ENCODE measurements at regions not wholly inside any gene's neighbourhood (a gene's known extent, or its start where the extent isn't known, plus 50 kb on each side); places are given as distances from the start of the nearest gene placed in this dataset.

DNA sequence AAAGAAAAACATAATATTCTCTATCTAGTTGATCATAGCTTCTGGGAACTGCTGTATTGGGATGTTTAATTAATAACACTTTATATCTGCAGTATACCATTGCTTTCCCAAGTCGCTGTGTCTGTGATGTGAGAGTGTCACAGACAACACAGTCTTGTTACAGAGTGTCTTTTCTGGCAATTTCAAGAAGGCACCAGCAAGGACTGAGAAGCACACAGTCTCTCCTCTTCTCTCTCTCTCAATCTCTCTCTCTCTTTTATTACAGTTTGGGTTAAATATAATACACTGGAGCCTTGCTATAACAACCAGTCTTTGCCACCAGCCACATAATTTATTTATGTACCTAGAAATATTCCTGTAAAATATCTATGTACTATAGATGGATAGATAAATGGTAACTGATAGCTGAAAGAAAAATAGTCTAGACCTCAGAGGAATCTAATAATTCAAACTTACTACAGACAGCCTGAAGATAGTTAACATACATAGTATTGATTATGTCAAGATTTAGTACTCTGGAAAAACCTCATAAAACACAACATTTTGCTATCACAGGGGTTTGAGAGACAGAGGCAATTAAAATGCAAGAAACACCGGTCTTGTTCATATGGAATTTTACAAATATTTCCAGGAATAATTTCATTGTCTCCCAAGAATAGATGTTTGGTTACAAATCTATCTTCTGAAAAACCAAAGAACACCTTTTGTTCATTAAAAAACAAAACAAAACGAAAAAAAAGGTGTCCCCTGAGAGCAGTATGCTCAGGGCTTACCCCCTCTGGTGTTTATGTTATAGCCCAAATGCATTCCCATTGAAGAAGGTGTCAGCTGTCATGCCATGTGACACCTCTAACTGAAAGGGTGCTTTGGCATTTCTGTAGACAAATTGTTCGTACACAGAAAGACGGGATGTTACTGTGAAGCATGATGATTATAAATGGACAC, 507.8 kb downstream of the TBC1D4 start:
- DNase-seq (ENCODE audit: low read depth in 2 of 2, low spot score in 1 of 2): no peak

DNA sequence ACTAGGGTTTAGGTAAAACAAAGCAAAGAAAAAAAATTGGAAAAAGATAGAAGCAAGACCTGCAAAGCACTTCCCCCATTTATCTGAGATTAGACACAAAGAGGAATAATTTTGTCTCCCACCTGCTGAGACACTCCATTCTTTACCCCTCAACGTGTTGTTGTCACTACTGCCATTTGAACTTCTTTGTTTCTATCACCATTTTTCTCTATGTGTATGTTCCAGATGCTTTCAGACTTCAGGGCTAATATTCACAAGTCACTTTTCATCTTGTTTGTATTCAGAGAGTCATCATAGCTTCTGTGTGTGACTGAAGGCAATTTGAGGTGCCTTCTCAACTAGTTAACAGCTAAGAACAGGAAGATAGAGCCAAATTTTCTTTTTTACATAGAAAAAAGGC, 512.5 kb downstream of the TBC1D4 start:
- no peak for DNase-seq (ENCODE audit: low read depth in 2 of 2, low spot score in 1 of 2)

DNA sequence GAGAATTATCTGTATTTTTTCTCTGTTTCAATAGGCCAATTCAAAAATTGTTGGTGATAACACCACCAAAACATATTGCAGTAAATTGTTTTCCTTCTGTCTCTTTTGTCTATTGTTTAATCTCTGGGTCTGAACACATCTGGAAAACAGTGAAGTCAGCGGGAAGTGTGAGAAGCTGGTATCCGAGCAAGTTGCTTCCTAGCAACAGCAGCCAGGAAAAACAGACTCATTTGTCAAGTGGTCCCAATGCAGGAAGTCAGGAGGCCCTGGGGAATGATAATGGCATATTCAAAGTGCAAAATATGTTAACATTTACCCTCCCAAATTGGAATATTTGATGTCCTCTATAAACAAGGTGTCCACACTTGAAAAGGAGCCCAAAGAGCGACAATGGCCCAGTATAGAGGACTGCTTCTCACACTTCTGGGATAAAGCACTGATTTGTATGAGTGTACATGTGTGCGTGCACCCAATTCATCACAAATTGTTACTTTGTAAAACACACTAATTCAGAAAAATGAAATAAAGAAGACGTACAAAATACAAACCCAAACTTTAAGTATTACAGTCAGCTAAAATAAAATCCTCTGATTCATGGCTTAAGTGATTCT, 515.0 kb downstream of the TBC1D4 start:
- no peak for DNase-seq (ENCODE audit: low read depth in 2 of 2, low spot score in 1 of 2)

DNA sequence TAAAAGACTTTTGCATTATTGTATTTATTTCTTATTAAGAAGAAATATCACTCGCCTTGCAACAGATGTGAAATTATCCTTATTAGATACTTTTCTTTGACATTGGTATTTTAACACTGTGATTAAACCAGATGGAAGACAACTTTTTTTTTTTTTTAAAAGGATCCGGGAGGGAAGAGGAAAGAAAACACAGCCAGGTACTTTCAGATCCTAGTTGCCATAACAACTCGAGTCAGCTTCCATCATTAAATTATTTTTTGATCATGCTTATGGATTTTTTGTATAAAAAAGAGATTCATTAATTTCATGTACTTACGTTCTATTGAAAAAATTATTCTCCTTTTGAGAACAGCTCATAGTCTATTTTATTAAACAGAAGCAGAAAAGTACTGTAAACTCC, 515.7 kb downstream of the TBC1D4 start:
- no peak for DNase-seq (ENCODE audit: low read depth in 2 of 2, low spot score in 1 of 2)

DNA sequence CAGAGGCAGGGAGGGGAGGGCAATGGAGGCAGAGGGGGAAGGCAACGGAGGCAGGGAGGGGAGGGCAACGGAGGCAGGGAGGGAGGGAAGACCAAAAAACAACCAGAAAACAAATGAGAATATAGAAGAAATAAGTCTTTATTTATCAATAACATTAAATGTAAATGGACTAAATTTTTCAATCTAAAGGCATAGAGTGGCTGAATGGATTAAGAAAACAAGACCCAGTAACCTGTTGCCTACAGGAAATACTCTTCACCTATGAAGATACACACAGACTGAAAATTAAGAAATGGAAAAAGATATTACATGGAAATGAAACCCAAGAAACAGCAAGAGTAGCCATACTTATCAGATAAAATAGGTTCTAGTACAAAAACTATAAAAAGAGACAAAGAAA, 536.3 kb downstream of the TBC1D4 start:
- DNase-seq (ENCODE audit: low read depth in 2 of 2, low spot score in 1 of 2): no peak

DNA sequence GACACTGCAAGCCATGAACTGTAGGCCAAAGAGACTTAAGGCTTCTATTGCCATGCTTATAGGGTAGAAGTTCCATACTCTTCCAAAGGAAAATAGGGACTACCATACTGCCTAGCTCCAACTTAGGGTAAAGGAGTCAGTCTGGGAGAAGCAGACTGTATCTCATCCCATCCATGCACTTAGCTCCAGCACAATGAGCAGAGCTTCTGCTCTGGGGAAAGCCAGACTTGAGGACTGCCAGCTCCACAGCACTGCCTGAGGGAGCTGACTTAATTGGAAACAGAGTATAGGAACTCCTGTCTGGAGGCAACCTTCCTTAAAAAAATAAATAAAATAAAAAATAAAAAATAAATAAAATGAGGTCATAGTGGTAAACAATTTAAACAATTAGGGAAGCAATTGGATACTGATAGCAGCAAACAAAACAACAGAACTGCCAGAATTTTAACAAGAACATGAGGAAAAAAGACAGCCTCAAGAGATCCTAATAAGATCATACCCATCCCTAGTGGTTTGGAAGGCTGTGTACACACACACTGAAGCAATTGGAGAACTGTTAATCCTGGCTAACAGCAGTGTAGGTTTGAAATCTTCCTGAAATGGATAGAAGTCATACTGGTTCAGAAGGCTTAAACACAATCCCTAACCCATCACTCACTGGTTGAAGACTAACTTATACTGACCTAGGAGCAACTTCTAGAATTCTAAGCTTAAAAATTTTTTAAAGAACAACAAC, 550.1 kb downstream of the TBC1D4 start:
- no peak for DNase-seq (ENCODE audit: low read depth in 2 of 2, low spot score in 1 of 2)

DNA sequence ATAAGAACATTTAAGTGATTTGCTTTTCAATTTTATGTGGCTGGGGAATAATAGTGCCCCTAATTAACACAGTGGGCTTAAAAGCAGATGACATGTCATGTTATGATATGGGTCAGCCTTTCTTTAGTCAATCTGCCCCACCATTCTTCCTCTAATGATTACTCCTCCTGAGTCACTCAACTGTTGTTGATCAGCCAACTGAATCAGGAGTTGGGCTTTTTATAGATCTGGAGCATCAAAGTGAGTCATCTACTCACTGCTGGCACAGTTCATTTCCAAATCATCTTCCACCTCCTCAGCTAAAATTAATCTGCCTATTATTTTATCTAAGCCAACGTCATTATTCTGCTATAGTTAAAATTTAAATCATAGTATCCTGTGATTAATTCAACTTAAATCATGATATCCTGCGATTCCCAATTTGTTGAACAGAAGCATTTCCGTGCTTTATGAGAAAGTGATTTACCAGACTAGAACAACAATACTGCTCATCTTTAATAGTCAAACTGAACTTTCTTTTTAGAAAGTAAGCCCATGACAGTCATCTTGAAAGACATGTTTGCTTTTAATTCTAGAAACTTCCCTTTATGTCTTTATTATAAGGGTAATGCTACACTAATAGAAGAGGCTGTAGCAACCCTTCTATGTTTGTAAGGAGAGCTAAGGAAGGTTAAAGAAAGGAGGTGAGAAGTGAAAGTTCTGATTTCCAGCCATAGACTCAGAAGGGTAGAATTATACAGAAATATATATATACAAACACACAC, 551.4 kb downstream of the TBC1D4 start:
- DNase-seq (ENCODE audit: low read depth in 2 of 2, low spot score in 1 of 2): no peak

DNA sequence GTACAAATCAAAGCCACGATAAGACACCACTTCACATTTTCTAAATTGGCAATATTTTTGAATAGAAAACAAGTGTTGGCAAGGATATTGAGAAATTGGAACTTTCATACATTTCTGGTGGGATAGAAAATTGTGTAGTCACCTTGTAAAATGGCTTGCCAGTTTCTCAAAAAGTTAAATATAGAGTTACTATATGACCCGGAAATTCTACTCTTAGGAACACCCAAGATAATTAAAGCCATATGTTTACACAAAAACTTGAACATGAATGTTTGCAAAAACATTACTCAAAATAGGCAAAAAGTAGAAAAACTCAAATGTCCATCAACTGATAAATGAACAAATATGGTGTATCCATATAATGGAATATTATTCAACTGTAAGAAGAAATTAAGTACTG, 552.5 kb downstream of the TBC1D4 start:
- no peak for DNase-seq (ENCODE audit: low read depth in 2 of 2, low spot score in 1 of 2)

DNA sequence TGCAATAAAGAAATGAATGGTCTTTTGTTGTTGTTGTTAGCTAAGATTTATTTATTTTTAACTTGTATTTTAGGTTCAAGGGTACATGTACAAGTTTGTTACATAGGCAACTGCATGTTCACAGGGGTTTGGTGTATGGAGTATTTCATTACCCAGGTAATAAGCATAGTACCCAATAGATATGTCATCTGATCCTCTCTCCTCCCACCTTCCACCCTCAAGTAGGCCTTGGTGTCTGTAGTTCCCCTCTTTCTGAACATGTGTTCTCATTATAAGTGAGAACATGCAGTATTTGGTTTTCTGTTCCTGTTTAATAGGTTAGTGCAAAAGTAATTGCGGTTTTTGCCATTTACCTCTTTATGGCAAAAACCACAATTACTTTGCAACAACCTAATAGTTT, 554.1 kb downstream of the TBC1D4 start:
- no peak for DNase-seq (ENCODE audit: low read depth in 2 of 2, low spot score in 1 of 2)

DNA sequence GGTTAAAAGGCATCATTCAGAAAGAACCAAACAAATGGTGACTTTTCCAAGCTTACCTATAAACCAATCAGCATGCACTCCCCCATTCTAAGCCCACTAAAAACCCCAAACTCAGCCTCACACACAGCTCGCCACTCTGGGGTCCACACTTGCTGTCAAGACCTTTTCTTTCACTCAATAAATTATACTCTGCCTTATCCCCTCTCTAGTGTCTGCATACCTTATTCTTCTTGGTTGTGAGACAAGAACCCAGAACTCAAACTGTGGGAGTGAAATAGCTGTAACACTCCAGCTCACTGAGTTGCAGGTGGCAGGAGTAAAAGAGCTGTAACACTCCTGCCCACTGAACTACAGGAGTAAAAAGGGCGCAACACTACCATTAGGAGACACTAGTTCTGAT, 559.0 kb downstream of the TBC1D4 start:
- no peak for DNase-seq (ENCODE audit: low read depth in 2 of 2, low spot score in 1 of 2)

DNA sequence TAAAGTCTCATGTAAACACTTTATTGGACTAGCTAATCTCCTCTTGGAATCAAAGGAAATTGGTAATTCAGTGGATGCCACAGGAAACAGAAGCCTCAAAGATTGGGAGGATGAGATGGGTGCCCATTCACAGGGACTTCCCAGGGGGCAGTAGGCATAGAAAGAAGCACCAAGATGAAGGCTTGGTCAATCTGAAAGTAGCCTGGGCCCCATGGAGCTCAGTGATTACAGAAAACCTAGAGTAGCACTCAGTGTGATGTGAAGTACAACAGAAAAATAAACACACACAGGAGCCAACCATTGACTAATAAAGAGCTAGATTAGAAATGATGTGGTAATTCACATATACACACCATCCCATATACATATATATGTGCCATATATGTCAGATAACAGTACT, 560.6 kb downstream of the TBC1D4 start:
- no peak for DNase-seq (ENCODE audit: low read depth in 2 of 2, low spot score in 1 of 2)

DNA sequence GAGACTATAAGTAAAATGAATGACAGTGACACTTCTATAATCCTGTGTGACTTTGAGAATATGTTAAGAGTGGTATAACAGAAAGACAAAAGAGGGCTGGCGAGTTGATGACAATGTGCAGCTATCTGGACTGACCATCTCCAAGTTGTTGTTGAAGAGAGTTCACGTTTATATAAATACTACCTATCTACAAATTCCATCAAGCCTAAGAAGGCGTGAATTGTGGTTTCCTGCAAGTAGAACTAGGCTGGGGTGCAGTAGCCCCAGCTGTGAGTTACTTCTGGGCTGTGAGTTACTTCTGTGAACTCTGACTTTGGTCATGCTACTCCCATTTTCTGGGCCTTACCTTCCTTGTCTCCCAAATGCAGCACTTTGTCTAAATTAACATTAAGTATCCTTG, 561.0 kb downstream of the TBC1D4 start:
- DNase-seq (ENCODE audit: low read depth in 2 of 2, low spot score in 1 of 2): no peak

DNA sequence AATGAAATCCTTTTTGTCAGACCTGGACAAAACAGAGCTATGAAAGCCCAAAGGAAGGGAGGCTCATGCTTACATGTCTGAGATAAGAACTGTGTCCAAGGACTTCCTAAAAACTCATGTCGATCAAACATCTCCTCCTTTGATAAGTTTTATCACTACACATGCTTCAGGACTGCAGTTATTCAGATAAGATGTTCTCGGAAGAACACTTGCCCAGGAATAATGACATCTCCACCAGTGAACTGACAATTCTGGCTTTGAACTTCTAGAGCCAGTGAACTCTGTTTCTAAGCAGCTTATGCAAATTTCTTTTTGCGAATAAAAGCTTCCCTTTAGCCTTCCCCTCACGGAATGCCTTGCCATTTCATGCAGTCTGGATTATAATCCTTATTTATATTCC, 561.6 kb downstream of the TBC1D4 start:
- DNase-seq (ENCODE audit: low read depth in 2 of 2, low spot score in 1 of 2): no peak

DNA sequence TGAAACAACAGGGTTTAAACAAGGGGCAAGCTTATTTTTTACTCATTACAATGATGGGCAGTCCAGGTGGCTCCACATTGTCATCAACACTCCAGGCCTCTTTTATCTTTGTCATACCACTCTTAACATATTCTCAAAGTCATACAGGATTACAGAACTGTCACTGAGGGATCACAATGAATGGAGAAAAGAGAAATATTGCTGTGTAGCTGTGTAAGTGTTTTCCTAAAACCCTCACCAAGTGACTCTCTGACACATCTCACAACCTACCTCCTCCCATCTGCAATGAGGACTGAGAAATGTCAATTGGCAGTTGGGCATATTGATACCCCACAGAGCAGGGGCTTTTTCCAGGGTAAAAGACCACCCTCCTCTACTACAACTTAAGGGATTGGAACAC, 562.1 kb downstream of the TBC1D4 start:
- DNase-seq (ENCODE audit: low read depth in 2 of 2, low spot score in 1 of 2): no peak

DNA sequence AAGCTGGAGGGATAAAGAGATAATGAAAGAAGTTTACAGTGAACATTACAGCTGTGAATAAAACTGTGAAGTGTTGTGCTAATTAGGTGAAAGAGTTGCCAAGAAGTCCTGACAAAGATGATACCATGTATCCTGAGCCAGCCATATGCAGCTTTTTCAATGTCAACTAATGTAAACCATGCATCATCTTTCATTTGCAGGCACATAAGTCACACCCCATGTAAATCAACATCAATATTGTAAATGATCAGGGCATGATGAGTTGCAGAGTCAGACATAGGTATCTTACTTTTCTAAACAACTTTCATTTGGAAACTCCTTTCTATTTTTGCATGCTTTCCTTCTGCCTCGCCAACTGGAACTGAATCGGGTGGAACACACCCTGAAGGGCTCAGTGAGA, 569.1 kb downstream of the TBC1D4 start:
- no peak for DNase-seq (ENCODE audit: low read depth in 2 of 2, low spot score in 1 of 2)

DNA sequence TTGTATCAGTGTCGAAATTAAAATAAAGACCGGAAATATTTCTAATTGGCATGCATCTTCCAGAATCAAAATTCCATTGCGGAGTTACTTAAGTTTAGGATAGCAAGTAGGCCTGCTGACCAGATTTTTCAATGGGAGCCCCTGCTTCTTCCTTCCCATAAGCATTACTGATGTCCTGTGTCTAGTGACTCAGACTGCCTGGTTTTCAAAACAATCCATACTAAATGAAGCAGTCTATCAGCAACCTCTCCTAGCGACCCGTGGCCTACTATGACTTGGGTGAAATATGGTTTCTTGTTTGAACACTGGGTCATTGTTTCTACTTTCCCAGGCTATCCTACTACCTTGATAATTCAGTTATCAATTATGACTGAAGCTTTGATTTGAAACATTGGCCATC, 571.6 kb downstream of the TBC1D4 start:
- DNase-seq (ENCODE audit: low read depth in 2 of 2, low spot score in 1 of 2): no peak

DNA sequence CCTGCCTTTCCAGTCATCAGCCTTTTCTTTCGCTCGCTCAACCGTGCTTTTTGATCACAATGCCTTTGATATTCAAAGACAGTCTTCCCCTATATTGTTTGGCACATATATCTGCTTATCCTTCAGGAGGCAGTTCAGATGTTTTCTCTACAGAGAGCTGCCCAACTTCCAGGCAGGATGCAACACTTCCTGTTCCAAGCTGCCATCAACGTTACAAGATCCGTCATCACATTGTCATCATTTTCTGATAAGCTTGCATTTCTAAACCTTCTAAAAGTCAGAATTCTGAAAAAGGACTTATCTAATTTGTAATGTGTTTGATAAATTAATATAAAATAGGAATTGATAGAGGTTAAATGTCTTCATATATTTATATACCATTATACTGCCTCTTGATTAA, 574.2 kb downstream of the TBC1D4 start:
- no peak for DNase-seq (ENCODE audit: low read depth in 2 of 2, low spot score in 1 of 2)

DNA sequence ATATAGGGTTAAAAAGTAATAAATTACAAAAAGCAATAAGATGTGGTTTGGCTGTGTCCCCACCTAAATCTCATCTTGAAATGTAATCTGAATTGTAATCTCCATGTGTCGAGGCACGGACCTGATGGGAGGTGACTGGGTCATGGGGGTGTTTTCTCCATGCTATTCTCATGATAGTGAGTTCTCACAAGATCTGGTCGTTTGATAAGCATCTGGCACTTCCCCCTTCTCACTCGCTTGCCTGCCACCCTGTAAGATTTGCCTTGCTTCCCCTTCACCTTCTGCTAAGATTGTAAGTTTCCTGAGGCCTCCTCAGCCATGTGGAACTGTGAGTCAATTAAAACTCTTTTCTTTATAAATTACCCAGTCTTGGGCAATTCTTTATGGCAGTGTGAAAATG, 577.4 kb downstream of the TBC1D4 start:
- DNase-seq (ENCODE audit: low read depth in 2 of 2, low spot score in 1 of 2): no peak

DNA sequence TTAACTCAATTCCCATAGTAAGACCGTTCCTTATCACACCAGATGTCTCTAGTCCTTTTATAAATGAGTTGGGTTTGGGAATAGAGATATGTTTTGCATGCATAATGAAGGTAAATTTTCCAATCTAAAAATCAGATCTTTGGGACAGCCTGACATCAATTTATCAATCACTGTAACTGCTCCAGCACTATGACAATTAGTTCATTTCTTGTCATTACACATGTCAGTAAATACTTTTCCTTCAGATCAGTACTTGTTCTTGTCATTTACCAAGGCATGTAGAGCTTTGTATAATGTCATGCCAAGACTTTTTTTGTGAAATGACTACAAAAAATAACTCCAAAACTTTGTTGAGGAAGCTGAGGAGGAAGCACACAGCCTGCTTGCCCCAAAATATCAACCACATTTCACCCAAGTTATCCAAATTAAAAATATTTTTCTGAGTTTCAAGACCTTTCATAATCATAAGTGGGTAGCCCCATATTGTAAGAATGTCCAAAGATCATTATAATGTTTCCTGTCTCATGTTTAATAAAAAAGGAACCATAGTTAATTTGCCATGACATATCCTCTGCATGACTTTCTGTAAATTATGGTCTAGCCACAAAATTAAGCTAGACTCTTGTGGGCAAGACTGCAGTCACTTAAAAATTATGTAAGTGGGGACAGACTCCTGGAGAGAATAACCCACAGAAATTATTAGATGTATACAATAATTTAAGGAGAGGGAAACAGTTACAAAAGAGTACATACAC, 586.8 kb downstream of the TBC1D4 start:
- no peak for DNase-seq (ENCODE audit: low read depth in 2 of 2, low spot score in 1 of 2)

DNA sequence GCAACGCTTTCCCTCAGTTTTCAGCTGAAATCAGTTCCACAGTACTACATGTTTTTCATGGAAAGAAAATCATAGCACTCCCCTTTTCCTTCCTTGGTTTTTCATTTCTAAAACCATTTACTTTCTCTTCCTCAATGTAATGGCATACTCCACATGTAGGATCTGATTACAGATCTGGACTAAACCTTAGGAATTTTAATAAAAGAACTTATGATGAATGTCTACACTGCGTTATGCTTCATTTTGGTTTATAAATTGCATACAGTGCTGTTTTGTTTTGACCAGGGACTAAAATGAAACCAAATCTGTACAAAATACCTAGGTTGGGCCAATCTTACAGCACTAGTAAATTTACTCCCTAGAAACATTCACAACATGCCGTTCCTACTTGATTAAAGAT, 589.9 kb downstream of the TBC1D4 start:
- no peak for DNase-seq (ENCODE audit: low read depth in 2 of 2, low spot score in 1 of 2)

DNA sequence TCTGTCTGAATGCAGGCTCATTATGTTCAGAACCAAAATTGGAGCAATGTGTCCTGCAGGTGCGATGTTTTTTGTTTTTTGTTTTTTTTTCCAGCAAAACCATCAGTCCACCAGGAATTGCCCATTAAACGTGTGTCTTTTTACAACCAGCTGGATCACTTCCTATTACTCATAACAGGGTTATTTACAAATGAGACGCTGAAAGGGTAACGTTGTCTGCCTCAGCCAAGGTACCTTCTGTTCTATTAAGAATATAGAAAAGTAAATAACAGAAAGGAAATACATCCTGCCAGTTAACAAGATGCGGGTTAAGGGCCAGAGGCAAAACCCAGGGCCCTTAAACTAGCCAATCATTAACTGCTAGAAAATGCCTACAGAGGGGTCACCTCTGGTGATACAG, 590.4 kb downstream of the TBC1D4 start:
- no peak for DNase-seq (ENCODE audit: low read depth in 2 of 2, low spot score in 1 of 2)
